ENCODE measurements at regions not wholly inside any gene's neighbourhood (a gene's known extent, or its start where the extent isn't known, plus 50 kb on each side); places are given as distances from the start of the nearest gene placed in this dataset.

DNA sequence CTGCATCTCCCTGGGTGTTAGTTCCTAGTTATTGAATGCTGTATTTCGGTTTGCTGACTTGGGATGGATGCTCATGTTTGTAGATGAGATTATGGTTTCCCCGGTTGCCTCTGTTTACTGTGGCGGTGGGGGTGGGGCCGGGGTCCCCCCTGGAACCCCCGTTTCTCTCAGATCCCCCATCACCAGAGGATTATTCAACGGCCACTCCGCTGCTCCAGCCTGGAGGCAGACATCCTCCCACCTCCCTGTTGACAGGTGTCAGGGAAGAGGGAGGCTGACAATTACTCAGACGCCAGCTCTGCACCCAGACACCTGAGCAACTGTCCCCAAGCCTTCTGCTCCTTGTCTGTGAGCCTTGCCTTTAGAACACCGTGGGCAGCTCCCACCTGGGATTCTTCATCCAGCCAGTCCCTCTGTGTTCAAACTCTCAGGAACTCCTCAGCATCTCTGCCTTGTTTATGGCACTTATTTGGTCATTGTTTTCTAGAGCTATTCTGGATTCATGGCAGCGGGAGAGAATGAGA is 95.9 kb upstream of the PRR20G start:
- Histone ChIP-seq H3K27me3 (replicated peaks in 1 of 7) (peaks cover 0 to 25% (median 0%) of the 10 kb centered on the region in 7 donors), H3K27ac (no peak overlapping the region), H3K36me3 (no peaks in the 10 kb centered on the region), H3K4me3 (no peak overlapping the region), H3K9me3 (peaks cover 0 to 16% (median 2%) of the 10 kb centered on the region in 8 donors), H3K4me1 (no peaks in the 10 kb centered on the region)
- intact Hi-C loops (cut with DNase I; ENCODE audit: low total_unique reads), result no loop called here
- TF ChIP-seq, protein P1, sequence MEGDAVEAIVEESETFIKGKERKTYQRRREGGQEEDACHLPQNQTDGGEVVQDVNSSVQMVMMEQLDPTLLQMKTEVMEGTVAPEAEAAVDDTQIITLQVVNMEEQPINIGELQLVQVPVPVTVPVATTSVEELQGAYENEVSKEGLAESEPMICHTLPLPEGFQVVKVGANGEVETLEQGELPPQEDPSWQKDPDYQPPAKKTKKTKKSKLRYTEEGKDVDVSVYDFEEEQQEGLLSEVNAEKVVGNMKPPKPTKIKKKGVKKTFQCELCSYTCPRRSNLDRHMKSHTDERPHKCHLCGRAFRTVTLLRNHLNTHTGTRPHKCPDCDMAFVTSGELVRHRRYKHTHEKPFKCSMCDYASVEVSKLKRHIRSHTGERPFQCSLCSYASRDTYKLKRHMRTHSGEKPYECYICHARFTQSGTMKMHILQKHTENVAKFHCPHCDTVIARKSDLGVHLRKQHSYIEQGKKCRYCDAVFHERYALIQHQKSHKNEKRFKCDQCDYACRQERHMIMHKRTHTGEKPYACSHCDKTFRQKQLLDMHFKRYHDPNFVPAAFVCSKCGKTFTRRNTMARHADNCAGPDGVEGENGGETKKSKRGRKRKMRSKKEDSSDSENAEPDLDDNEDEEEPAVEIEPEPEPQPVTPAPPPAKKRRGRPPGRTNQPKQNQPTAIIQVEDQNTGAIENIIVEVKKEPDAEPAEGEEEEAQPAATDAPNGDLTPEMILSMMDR (IDR thresholded peaks at IDR 0.05 in 8 of 11, conservative IDR thresholded peaks at IDR 0.05 in 3 of 11), result no peak
- TF ChIP-seq POLR2A (IDR thresholded peaks at IDR 0.05), result no peak
- no peak for TF ChIP-seq POLR2AphosphoS5 (IDR thresholded peaks at IDR 0.05)
- 58 to 69% (median 61%) methylated on average over 9 to 10 of the region's 10 CpGs for WGBS, 5 donors
- peak; percentile 40 for DNase-seq

DNA sequence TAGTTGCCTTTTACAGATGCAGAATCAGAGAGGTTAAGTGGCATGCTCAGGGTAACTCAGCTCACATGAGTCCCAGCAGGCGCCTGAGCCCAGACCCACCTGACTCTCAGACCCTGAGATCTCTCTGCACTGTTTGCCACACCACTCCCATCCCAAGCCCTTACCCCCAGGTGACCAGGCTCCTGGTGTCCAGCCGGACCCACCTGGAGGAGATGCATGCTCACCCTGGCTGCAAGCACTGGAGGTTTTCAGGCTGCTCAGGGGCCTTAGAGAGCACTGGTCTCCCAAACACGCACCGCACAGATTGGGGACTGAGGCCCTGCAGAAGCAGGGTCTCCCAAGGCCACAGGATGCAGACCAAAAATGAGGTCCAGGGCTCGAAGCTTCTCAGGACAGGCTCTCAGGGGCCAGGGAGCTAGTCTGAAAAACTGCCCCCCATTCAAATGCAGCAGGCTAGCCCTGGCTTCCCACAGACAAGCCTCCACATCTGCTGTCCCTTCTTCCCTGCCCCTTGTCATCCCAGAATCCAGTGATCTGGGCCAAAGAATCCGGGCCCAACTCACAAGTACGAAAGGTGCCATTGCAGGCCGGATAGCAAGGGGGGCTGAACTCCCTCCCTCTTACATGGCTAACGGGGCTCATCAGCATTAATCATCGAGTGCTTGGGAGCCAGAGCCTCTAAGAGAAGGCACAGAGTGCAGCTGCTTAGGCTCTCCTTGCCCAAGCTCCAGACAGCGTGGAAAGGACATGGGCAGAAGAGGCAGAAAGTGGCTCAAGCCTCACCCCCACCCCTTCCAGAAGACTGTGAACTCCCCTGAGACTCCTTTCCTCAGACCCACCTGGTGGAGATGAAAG is 90.2 kb upstream of the PRR20G start:
- peak; percentile 47 for DNase-seq
- Histone ChIP-seq H3K4me3 (no peak overlapping the region), H3K9me3 (peaks cover 0 to 28% (median 11%) of the 10 kb centered on the region in 8 donors), H3K27ac (no peak overlapping the region), H3K27me3 (replicated peaks in 1 of 7) (peaks cover 0 to 16% (median 0%) of the 10 kb centered on the region in 7 donors), H3K4me1 (no peaks in the 10 kb centered on the region), H3K36me3 (no peaks in the 10 kb centered on the region)
- intact Hi-C loops (cut with DNase I; ENCODE audit: low total_unique reads), result no loop called here
- 69 to 74% (median 72%) methylated on average over 10 to 11 of the region's 11 CpGs for WGBS, 5 donors
- TF ChIP-seq POLR2A (IDR thresholded peaks at IDR 0.05), result no peak
- TF ChIP-seq, protein P1 (IDR thresholded peaks at IDR 0.05 in 8 of 11, conservative IDR thresholded peaks at IDR 0.05 in 3 of 11), result no peak
- TF ChIP-seq POLR2AphosphoS5 (IDR thresholded peaks at IDR 0.05), result no peak

DNA sequence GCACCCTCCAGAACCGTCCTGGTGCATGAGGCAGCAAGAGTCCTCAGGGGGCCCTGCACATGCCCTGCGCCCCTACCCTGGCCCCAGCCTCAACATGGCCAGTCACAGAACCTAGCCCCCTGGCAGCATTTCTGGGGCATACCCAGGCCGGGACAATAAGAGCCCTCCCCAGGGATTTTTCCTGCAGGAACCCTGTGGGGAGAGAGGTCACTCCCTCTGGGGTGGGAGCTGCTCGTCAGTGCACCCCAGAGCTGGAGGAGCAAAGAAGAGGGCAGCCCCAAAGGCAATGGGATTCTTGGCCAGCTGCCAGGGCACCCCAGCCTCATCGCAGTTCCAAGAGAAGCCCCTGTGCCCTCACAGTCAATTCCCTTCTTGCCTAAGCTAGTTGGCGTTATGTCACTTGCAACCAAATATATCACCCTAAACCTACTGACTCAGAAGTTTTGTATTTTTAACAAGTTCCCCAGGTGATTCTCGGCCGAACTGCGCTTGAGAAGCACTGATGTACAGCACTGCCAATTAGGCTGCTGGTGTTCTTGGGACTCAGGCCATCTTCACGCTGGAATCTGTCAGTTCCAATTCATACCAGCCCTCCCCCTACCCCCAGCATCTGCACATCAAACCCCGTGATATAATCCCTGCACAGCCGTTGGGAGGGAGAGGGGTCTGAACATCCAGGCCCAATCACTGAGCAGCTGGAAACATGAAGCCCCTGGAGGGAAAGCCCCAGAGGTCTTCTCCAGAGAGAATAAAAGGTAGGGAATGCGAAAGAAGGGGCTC is 87.5 kb upstream of the PRR20G start:
- Histone ChIP-seq H3K4me1 (no peaks in the 10 kb centered on the region), H3K27me3 (replicated peaks in 1 of 7) (peaks cover 0 to 30% (median 0%) of the 10 kb centered on the region in 7 donors), H3K4me3 (no peak overlapping the region), H3K36me3 (no peaks in the 10 kb centered on the region), H3K9me3 (peaks cover 0 to 13% (median 8%) of the 10 kb centered on the region in 8 donors), H3K27ac (no peak overlapping the region)
- DNase-seq, result peak; percentile 65
- 76 to 82% (median 80%) methylated on average over 12 to 13 of the region's 13 CpGs for WGBS, 5 donors
- TF ChIP-seq, protein P1 (IDR thresholded peaks at IDR 0.05 in 8 of 11, conservative IDR thresholded peaks at IDR 0.05 in 3 of 11), result no peak
- TF ChIP-seq POLR2AphosphoS5 (IDR thresholded peaks at IDR 0.05) (no peak), POLR2A (IDR thresholded peaks at IDR 0.05) (no peak)
- intact Hi-C loops (cut with DNase I; ENCODE audit: low total_unique reads), result no loop called here
